ENCODE measurements at regions not wholly inside any gene's neighbourhood (a gene's known extent, or its start where the extent isn't known, plus 50 kb on each side); places are given as distances from the start of the nearest gene placed in this dataset.

- DNase-seq (no peak), ATAC-seq (no peak)
- ChIA-PET POLR2A (ENCODE audit: unreplicated experiment) (no interaction called here), CTCF (no interaction called here)
- Histone ChIP-seq H3K4me1 (ENCODE audit: insufficient read depth, low read length) (no peaks in the 10 kb centered on the region), H3K4me3 (ENCODE audit: low read length) (no peak overlapping the region), H3K27ac (ENCODE audit: low read length) (no peak overlapping the region), H2AFZ (ENCODE audit: low read length) (no peak overlapping the region), H3K4me2 (ENCODE audit: low read length) (no peak overlapping the region), H3K79me2 (ENCODE audit: low read length) (no peaks in the 10 kb centered on the region), H3K9me2 (replicated peaks; ENCODE audit: low read length) (no peaks in the 10 kb centered on the region), H3K36me3 (ENCODE audit: low read depth, low read length) (no peaks in the 10 kb centered on the region), H3K9ac (ENCODE audit: low read length) (no peak overlapping the region), H3K27me3 (ENCODE audit: low read length) (no peaks in the 10 kb centered on the region), H3K9me3 (ENCODE audit: low read length) (no peaks in the 10 kb centered on the region), H3F3A (ENCODE audit: low read length, unreplicated experiment) (no peaks in the 10 kb centered on the region), H4K20me1 (ENCODE audit: low read length) (no peaks in the 10 kb centered on the region)
- BruUV-seq (replicated peaks): no TSS peak
- intact Hi-C loops (cut with micrococcal nuclease): no loop called here
- no peak for TF ChIP-seq CTCF (conservative IDR thresholded peaks at IDR 0.05; ENCODE audit: low read depth, low read length)
- TF ChIP-seq EZH2 (IDR thresholded peaks at IDR 0.05; ENCODE audit: low read length, unreplicated experiment): no peak
- TF ChIP-seq EZH2phosphoT487 (IDR thresholded peaks at IDR 0.05; ENCODE audit: borderline replicate concordance, low read length): no peak
These were observed 922.0 kb upstream of the PABPC4L start for GRCh38 chr4:135123632-135124031.

- CTCF ChIA-PET: no interaction called here
- no peaks in the 10 kb centered on the region for H4K20me1 ChIP-seq (ENCODE audit: low read length)
- no peaks in the 10 kb centered on the region for H3F3A ChIP-seq (ENCODE audit: low read length, unreplicated experiment)
- ATAC-seq: no peak
- DNase-seq: no peak
- H3K4me1 ChIP-seq (ENCODE audit: insufficient read depth, low read length): no peaks in the 10 kb centered on the region
- H3K79me2 ChIP-seq (ENCODE audit: low read length): no peaks in the 10 kb centered on the region
- intact Hi-C loops (cut with micrococcal nuclease): no loop called here
- no peak overlapping the region for H3K4me2 ChIP-seq (ENCODE audit: low read length)
- H3K27ac ChIP-seq (ENCODE audit: low read length): no peak overlapping the region
- H3K4me3 ChIP-seq (ENCODE audit: low read length): no peak overlapping the region
- POLR2A ChIA-PET (ENCODE audit: unreplicated experiment): no interaction called here
- no peak overlapping the region for H2AFZ ChIP-seq (ENCODE audit: low read length)
- H3K27me3 ChIP-seq (ENCODE audit: low read length): no peaks in the 10 kb centered on the region
- H3K9ac ChIP-seq (ENCODE audit: low read length): no peak overlapping the region
- BruUV-seq (replicated peaks): no TSS peak
- H3K9me3 ChIP-seq (ENCODE audit: low read length): no peaks in the 10 kb centered on the region
- H3K36me3 ChIP-seq (ENCODE audit: low read depth, low read length): no peaks in the 10 kb centered on the region
- H3K9me2 ChIP-seq (replicated peaks; ENCODE audit: low read length): no peaks in the 10 kb centered on the region
- TF ChIP-seq EZH2phosphoT487 (IDR thresholded peaks at IDR 0.05; ENCODE audit: borderline replicate concordance, low read length): no peak
- no peak for TF ChIP-seq EZH2 (IDR thresholded peaks at IDR 0.05; ENCODE audit: low read length, unreplicated experiment)
- no peak for TF ChIP-seq CTCF (conservative IDR thresholded peaks at IDR 0.05; ENCODE audit: low read depth, low read length)
These were observed 920.9 kb upstream of the PABPC4L start for GRCh38 chr4:135122457-135122856.

- no TSS peak for BruUV-seq (replicated peaks)
- no peaks in the 10 kb centered on the region for H3K27me3 ChIP-seq (ENCODE audit: low read length)
- no peak overlapping the region for H2AFZ ChIP-seq (ENCODE audit: low read length)
- TF ChIP-seq EZH2phosphoT487 (IDR thresholded peaks at IDR 0.05; ENCODE audit: borderline replicate concordance, low read length) (no peak), CTCF (conservative IDR thresholded peaks at IDR 0.05; ENCODE audit: low read depth, low read length) (no peak), EZH2 (IDR thresholded peaks at IDR 0.05; ENCODE audit: low read length, unreplicated experiment) (no peak)
- H3K4me3 ChIP-seq (ENCODE audit: low read length): no peak overlapping the region
- no peak overlapping the region for H3K4me2 ChIP-seq (ENCODE audit: low read length)
- H3K79me2 ChIP-seq (ENCODE audit: low read length): no peaks in the 10 kb centered on the region
- H3K9me3 ChIP-seq (ENCODE audit: low read length): no peaks in the 10 kb centered on the region
- ChIA-PET CTCF (no interaction called here), POLR2A (ENCODE audit: unreplicated experiment) (no interaction called here)
- H3K9me2 ChIP-seq (replicated peaks; ENCODE audit: low read length): no peaks in the 10 kb centered on the region
- H3K9ac ChIP-seq (ENCODE audit: low read length): no peak overlapping the region
- DNase-seq: no peak
- no peaks in the 10 kb centered on the region for H4K20me1 ChIP-seq (ENCODE audit: low read length)
- H3K36me3 ChIP-seq (ENCODE audit: low read depth, low read length): no peaks in the 10 kb centered on the region
- no peak overlapping the region for H3K27ac ChIP-seq (ENCODE audit: low read length)
- intact Hi-C loops (cut with micrococcal nuclease): no loop called here
- H3F3A ChIP-seq (ENCODE audit: low read length, unreplicated experiment): no peaks in the 10 kb centered on the region
- no peak for ATAC-seq
- no peaks in the 10 kb centered on the region for H3K4me1 ChIP-seq (ENCODE audit: insufficient read depth, low read length)
These were observed 918.6 kb upstream of the PABPC4L start for GRCh38 chr4:135120195-135120594.

Data from PC-3 (cell line).